Breast epithelium (tissue), 3 donors: ENCODE measurements at regions not wholly inside any gene's neighbourhood (a gene's known extent, or its start where the extent isn't known, plus 50 kb on each side); places are given as distances from the start of the nearest gene placed in this dataset.
A peak's percentile ranks its signal among the peaks of the same experiment; 100 is the strongest.

Experiments
- CTCF ChIP-seq, 3 donors: fragments of 450-650 bp; IDR thresholded peaks; one replicate each; pipeline ENCODE4 v1.5.1; 2016 to 2017; ENCODE audit warnings: antibody characterized with exemption in 3 of 3, mild to moderate bottlenecking in 3 of 3, moderate library complexity in 3 of 3
- POLR2A ChIP-seq: fragments of 450-650 bp; IDR thresholded peaks from one replicate; pipeline ENCODE4 v1.6.1; 2016; ENCODE audit warnings: antibody characterized with exemption, mild to moderate bottlenecking, moderate library complexity
- POLR2AphosphoS5 ChIP-seq, 3 donors: sonication (generic); formaldehyde crosslinking; IDR thresholded peaks; one replicate each; pipeline ENCODE4 v1.6.1; 2017; ENCODE audit warnings: antibody characterized with exemption in 3 of 3

GRCh38 chr2:19416784-19417684 is 58.6 kb upstream of the OSR1 start:
- TF ChIP-seq CTCF (IDR thresholded peaks at IDR 0.05) (peak in 1 of 3 donors; percentile 10), POLR2A (no peak), POLR2AphosphoS5 (IDR thresholded peaks at IDR 0.05) (no peak)
